Adrenal gland (tissue), 5 donors: ENCODE measurements at regions not wholly inside any gene's neighbourhood (a gene's known extent, or its start where the extent isn't known, plus 50 kb on each side); places are given as distances from the start of the nearest gene placed in this dataset.

Source experiments
- POLR2A ChIP-seq, 2 donors: fragments of 450-650 bp; IDR thresholded peaks; one replicate each; pipeline ENCODE4 v1.6.1; 2017; ENCODE audit warnings: antibody characterized with exemption in 2 of 2, mild to moderate bottlenecking in 2 of 2, moderate library complexity in 1 of 2
- TF ChIP-seq, protein P1 (sequence below), 6 experiments: fragments of 450-650 bp in 4 of 6; fragments of 200-600 bp in 2 of 6; sonication (generic) in 1 of 6; IDR thresholded peaks; 1 replicate in 5 of 6; 2 replicates in 1 of 6; pipeline versions ENCODE4 v1.5.1 to v1.8.0; 2016 to 2021; ENCODE audit warnings: antibody characterized with exemption in 6 of 6, mild to moderate bottlenecking in 2 of 6, moderate library complexity in 1 of 6
- donor health status: DM: no; HTN: no; CAD: no.

DNA sequence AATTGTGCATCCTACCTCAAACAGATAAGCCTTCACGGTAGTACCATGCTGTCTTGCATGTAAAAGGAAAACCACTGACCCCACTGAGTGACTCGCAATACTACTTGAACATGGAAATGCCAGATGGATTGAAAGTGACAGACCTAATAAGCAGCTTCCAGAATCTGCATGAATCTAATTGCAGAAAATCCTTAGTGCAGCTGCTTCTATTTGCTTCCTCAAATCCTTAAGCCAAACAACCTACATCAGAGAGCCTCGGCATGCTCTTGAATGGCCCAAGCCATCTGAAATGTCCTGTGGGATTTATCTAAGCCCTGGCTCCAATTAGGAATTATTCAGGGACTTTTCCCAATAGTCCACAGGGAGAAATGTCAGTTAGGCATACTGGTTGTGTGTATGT, 509.5 kb upstream of the CELF2 start:
- TF ChIP-seq, protein P1, sequence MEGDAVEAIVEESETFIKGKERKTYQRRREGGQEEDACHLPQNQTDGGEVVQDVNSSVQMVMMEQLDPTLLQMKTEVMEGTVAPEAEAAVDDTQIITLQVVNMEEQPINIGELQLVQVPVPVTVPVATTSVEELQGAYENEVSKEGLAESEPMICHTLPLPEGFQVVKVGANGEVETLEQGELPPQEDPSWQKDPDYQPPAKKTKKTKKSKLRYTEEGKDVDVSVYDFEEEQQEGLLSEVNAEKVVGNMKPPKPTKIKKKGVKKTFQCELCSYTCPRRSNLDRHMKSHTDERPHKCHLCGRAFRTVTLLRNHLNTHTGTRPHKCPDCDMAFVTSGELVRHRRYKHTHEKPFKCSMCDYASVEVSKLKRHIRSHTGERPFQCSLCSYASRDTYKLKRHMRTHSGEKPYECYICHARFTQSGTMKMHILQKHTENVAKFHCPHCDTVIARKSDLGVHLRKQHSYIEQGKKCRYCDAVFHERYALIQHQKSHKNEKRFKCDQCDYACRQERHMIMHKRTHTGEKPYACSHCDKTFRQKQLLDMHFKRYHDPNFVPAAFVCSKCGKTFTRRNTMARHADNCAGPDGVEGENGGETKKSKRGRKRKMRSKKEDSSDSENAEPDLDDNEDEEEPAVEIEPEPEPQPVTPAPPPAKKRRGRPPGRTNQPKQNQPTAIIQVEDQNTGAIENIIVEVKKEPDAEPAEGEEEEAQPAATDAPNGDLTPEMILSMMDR (IDR thresholded peaks at IDR 0.05) = no peak
- TF ChIP-seq POLR2A (IDR thresholded peaks at IDR 0.05) = no peak
